ENCODE measurements at regions not wholly inside any gene's neighbourhood (a gene's known extent, or its start where the extent isn't known, plus 50 kb on each side); places are given as distances from the start of the nearest gene placed in this dataset.
"Not testable (repeated sequence)": the region's sequence is repeated elsewhere in the genome, so short reads cannot be mapped to it uniquely, and the experiment has no call there.

GRCh38 chr6:144416773-144417172 is 131.6 kb downstream of the UTRN start:
- peaks cover 9 to 31% (median 16%) of the 10 kb centered on the region in 4 donors for H3K4me1 ChIP-seq
- H3K27me3 ChIP-seq = no peaks in the 10 kb centered on the region
- ATAC-seq (ENCODE audit: low FRiP score in 2 of 2) = no peak
- no peak for DNase-seq
- H3K27ac ChIP-seq = no peak overlapping the region
- TF ChIP-seq POLR2A (IDR thresholded peaks at IDR 0.05) (no peak), POLR2AphosphoS5 (IDR thresholded peaks at IDR 0.05) (no peak), EP300 (IDR thresholded peaks at IDR 0.05) (no peak), CTCF (IDR thresholded peaks at IDR 0.05) (no peak)
- no peaks in the 10 kb centered on the region for H3K9me3 ChIP-seq
- no peak overlapping the region for H3K4me3 ChIP-seq
- peaks cover 0 to under 1% (median 0%) of the 10 kb centered on the region in 4 donors for H3K36me3 ChIP-seq
- 77 to 85% methylated on average over 1 of the region's 1 CpG for WGBS, 2 donors

- Histone ChIP-seq H3K27me3 (no peaks in the 10 kb centered on the region), H3K4me1 (peaks cover 8 to 29% (median 14%) of the 10 kb centered on the region in 4 donors), H3K36me3 (peaks cover 0 to 8% (median 3%) of the 10 kb centered on the region in 4 donors), H3K9me3 (no peaks in the 10 kb centered on the region), H3K27ac (no peak overlapping the region), H3K4me3 (no peak overlapping the region)
- TF ChIP-seq EP300 (IDR thresholded peaks at IDR 0.05) (no peak), CTCF (IDR thresholded peaks at IDR 0.05) (no peak), POLR2A (IDR thresholded peaks at IDR 0.05) (no peak), POLR2AphosphoS5 (IDR thresholded peaks at IDR 0.05) (no peak)
- DNase-seq (no peak), ATAC-seq (ENCODE audit: low FRiP score in 2 of 2) (no peak)
Observed at GRCh38 chr6:144417681-144418080, 132.5 kb downstream of the UTRN start.

GRCh38 chr6:144418959-144419545 is 133.9 kb downstream of the UTRN start:
- 73 to 74% methylated on average over 6 of the region's 6 CpGs for WGBS, 2 donors
- Histone ChIP-seq H3K4me3 (no peak overlapping the region), H3K9me3 (no peaks in the 10 kb centered on the region), H3K36me3 (peaks cover 0 to 22% (median 13%) of the 10 kb centered on the region in 4 donors), H3K27ac (no peak overlapping the region), H3K27me3 (no peaks in the 10 kb centered on the region), H3K4me1 (peaks cover 8 to 25% (median 14%) of the 10 kb centered on the region in 4 donors)
- no peak for ATAC-seq (ENCODE audit: low FRiP score in 2 of 2)
- no peak for DNase-seq
- TF ChIP-seq EP300 (IDR thresholded peaks at IDR 0.05) (no peak), POLR2A (IDR thresholded peaks at IDR 0.05) (no peak), CTCF (IDR thresholded peaks at IDR 0.05) (no peak), POLR2AphosphoS5 (IDR thresholded peaks at IDR 0.05) (no peak)

- no peak for TF ChIP-seq EP300 (IDR thresholded peaks at IDR 0.05)
- TF ChIP-seq POLR2AphosphoS5 (IDR thresholded peaks at IDR 0.05) = no peak
- no peak for TF ChIP-seq POLR2A (IDR thresholded peaks at IDR 0.05)
- TF ChIP-seq CTCF (IDR thresholded peaks at IDR 0.05) = no peak
- DNase-seq = no peak
- no peak overlapping the region for H3K27ac ChIP-seq
Observed at GRCh38 chr6:144423167-144423566, 138.0 kb downstream of the UTRN start.

GRCh38 chr6:144429753-144430152 is 144.6 kb downstream of the UTRN start:
- H3K4me3 ChIP-seq = no peak overlapping the region
- H3K27me3 ChIP-seq = no peaks in the 10 kb centered on the region
- peaks cover 0 to 4% (median 0%) of the 10 kb centered on the region in 4 donors for H3K4me1 ChIP-seq
- WGBS, 2 donors = 88 to 100% methylated on average over 1 of the region's 1 CpG
- H3K9me3 ChIP-seq = no peaks in the 10 kb centered on the region
- no peak for TF ChIP-seq CTCF (IDR thresholded peaks at IDR 0.05)
- TF ChIP-seq EP300 (IDR thresholded peaks at IDR 0.05) = no peak
- no peak for TF ChIP-seq POLR2AphosphoS5 (IDR thresholded peaks at IDR 0.05)
- no peak for TF ChIP-seq POLR2A (IDR thresholded peaks at IDR 0.05)
- peaks cover 8 to 63% (median 14%) of the 10 kb centered on the region in 4 donors for H3K36me3 ChIP-seq
- DNase-seq (no peak), ATAC-seq (ENCODE audit: low FRiP score in 2 of 2) (no peak)
- no peak overlapping the region for H3K27ac ChIP-seq

More at GRCh38 chr6:144423167-144423566, 138.0 kb downstream of the UTRN start:
- 77 to 85% methylated on average over 3 of the region's 3 CpGs for WGBS, 2 donors
- H3K9me3 ChIP-seq = no peaks in the 10 kb centered on the region
- peaks cover 0 to 11% (median 3%) of the 10 kb centered on the region in 4 donors for H3K4me1 ChIP-seq
- no peak for ATAC-seq (ENCODE audit: low FRiP score in 2 of 2)
- H3K4me3 ChIP-seq = no peak overlapping the region
- H3K27me3 ChIP-seq = no peaks in the 10 kb centered on the region
- peaks cover 4 to 52% (median 20%) of the 10 kb centered on the region in 4 donors for H3K36me3 ChIP-seq

GRCh38 chr6:144433446-144433845 is 148.3 kb downstream of the UTRN start:
- WGBS, 2 donors = 89% methylated on average over 14 of the region's 24 CpGs; no CpG with 5 or more reads in 1 of the 2 donors
- not testable (repeated sequence) for ATAC-seq (ENCODE audit: low FRiP score in 2 of 2); H3K27me3 ChIP-seq; H3K9me3 ChIP-seq; H3K27ac ChIP-seq; H3K4me1 ChIP-seq; H3K4me3 ChIP-seq
- peak in 1 of 2 donors; percentile 55 for DNase-seq
- H3K36me3 ChIP-seq = peaks cover 9 to 66% (median 23%) of the 10 kb centered on the region in 4 donors

Measured in upper lobe of left lung (tissue), 6 donors.